ENCODE measurements at regions not wholly inside any gene's neighbourhood (a gene's known extent, or its start where the extent isn't known, plus 50 kb on each side); places are given as distances from the start of the nearest gene placed in this dataset.

- ChIA-PET CTCF (interaction anchor here (0.6 kb wide), 1 partner anchor 244 kb away, joined by 3 read pairs; no protein-coding TSS in a partner anchor), POLR2A (no interaction called here)
- no peak for DNase-seq
- Histone ChIP-seq H3K36me3 (replicated peaks in 1 of 2; ENCODE audit: control insufficient read depth in 1 of 2, insufficient read depth in 2 of 2, low read length in 1 of 2) (no peaks in the 10 kb centered on the region), H3K4me2 (no peak overlapping the region), H4K20me1 (ENCODE audit: insufficient read depth) (no peaks in the 10 kb centered on the region), H3K27me3 (ENCODE audit: insufficient read depth) (no peaks in the 10 kb centered on the region), H3F3A (replicated peaks; ENCODE audit: insufficient read depth) (no peaks in the 10 kb centered on the region), H3K9me2 (no peaks in the 10 kb centered on the region), H3K9me3 (no peaks in the 10 kb centered on the region), H3K79me2 (ENCODE audit: insufficient read depth) (no peaks in the 10 kb centered on the region), H3K4me1 (ENCODE audit: control insufficient read depth in 1 of 2, insufficient read depth in 2 of 2, low read depth in 1 of 2, low read length in 1 of 2) (no peaks in the 10 kb centered on the region), H3K4me3 (ENCODE audit: low read depth in 2 of 2, low read length in 1 of 2) (no peak overlapping the region), H3K27ac (ENCODE audit: low read depth in 2 of 2, low read length in 1 of 2) (no peak overlapping the region), H2AFZ (ENCODE audit: low read depth) (no peak overlapping the region), H3K9ac (no peak overlapping the region)
- TF ChIP-seq FOXJ3 (CRISPR knock-in tag; IDR thresholded peaks at IDR 0.05) (no peak), POLR2AphosphoS5 (IDR thresholded peaks at IDR 0.05; ENCODE audit: low read depth, low read length) (no peak), YY1 (IDR thresholded peaks at IDR 0.05; ENCODE audit: low read depth) (no peak), FOSL2 (IDR thresholded peaks at IDR 0.05; ENCODE audit: borderline replicate concordance, low read depth) (no peak), GABPA (IDR thresholded peaks at IDR 0.05; ENCODE audit: low read depth) (no peak), JUND (IDR thresholded peaks at IDR 0.05) (no peak), TAF1 (IDR thresholded peaks at IDR 0.05; ENCODE audit: borderline replicate concordance, low read depth, low read length) (no peak), FOXM1 (IDR thresholded peaks at IDR 0.05; ENCODE audit: low read depth) (no peak), RFX5 (IDR thresholded peaks at IDR 0.05; ENCODE audit: low read length) (no peak), EZH2phosphoT487 (IDR thresholded peaks at IDR 0.05; ENCODE audit: borderline replicate concordance, low read depth) (no peak), NFIC (IDR thresholded peaks at IDR 0.05; ENCODE audit: borderline replicate concordance) (no peak), PBX3 (IDR thresholded peaks at IDR 0.05) (no peak), MEF2A (IDR thresholded peaks at IDR 0.05; ENCODE audit: borderline replicate concordance, low read depth) (no peak), TCF12 (IDR thresholded peaks at IDR 0.05) (no peak), EP300 (IDR thresholded peaks at IDR 0.05; ENCODE audit: borderline replicate concordance in 1 of 2, low read depth in 1 of 2, low read length in 1 of 2) (no peak), RXRA (IDR thresholded peaks at IDR 0.05; ENCODE audit: borderline replicate concordance, low read depth) (no peak), MAX (IDR thresholded peaks at IDR 0.05; ENCODE audit: low read depth) (no peak), USF1 (IDR thresholded peaks at IDR 0.05; ENCODE audit: borderline replicate concordance, low read depth) (no peak)
- TF ChIP-seq, protein P1, sequence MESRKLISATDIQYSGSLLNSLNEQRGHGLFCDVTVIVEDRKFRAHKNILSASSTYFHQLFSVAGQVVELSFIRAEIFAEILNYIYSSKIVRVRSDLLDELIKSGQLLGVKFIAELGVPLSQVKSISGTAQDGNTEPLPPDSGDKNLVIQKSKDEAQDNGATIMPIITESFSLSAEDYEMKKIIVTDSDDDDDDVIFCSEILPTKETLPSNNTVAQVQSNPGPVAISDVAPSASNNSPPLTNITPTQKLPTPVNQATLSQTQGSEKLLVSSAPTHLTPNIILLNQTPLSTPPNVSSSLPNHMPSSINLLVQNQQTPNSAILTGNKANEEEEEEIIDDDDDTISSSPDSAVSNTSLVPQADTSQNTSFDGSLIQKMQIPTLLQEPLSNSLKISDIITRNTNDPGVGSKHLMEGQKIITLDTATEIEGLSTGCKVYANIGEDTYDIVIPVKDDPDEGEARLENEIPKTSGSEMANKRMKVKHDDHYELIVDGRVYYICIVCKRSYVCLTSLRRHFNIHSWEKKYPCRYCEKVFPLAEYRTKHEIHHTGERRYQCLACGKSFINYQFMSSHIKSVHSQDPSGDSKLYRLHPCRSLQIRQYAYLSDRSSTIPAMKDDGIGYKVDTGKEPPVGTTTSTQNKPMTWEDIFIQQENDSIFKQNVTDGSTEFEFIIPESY (IDR thresholded peaks at IDR 0.05; ENCODE audit: borderline replicate concordance, low read depth): no peak
- TF ChIP-seq, protein P2, sequence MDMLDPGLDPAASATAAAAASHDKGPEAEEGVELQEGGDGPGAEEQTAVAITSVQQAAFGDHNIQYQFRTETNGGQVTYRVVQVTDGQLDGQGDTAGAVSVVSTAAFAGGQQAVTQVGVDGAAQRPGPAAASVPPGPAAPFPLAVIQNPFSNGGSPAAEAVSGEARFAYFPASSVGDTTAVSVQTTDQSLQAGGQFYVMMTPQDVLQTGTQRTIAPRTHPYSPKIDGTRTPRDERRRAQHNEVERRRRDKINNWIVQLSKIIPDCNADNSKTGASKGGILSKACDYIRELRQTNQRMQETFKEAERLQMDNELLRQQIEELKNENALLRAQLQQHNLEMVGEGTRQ (IDR thresholded peaks at IDR 0.05; ENCODE audit: borderline replicate concordance, low read depth, low read length): no peak
- WGBS (ENCODE audit: low lambda C conversion rate): 80% methylated on average over 1 of the region's 5 CpGs
Observed at GRCh38 chr16:61243954-61244353, 792.3 kb downstream of the CDH8 start.

Data from SK-N-SH (cell line).